Caco-2 (cell line): ENCODE measurements at regions not wholly inside any gene's neighbourhood (a gene's known extent, or its start where the extent isn't known, plus 50 kb on each side); places are given as distances from the start of the nearest gene placed in this dataset.

Experiments used
- BruUV-seq: library from RNA; stranded (reverse); fragments of 400-500 nt; replicated peaks from 2 replicates; lab custom pipeline; 2021; lab: Mats Ljungman, UMichigan
- CTCF ChIA-PET: fragments of 300-600 bp; sonication (Branson Sonifier 250); formaldehyde crosslinking; loops from one replicate; lab custom pipeline; 2022; ENCODE audit warnings: antibody characterized with exemption; lab: Charles Lee
- POLR2A ChIA-PET: fragments of 300-600 bp; sonication (Branson Sonifier 250); formaldehyde crosslinking; loops from one replicate; lab custom pipeline; 2022; ENCODE audit warnings: antibody characterized with exemption; lab: Charles Lee
- DNase-seq, 2 experiments: peaks; one replicate each; pipeline versions ENCODE4 v3.0.0 to v3.0.0-alpha.2; 2020 to 2022
- H3K27me3 ChIP-seq: replicated peaks from 2 replicates; pipeline ENCODE4 v1.6.0; 2011; ENCODE audit warnings: low read length; ENCODE audit not compliant: control insufficient read depth, insufficient read depth
- H3K36me3 ChIP-seq: 2 replicates; pipeline ENCODE4 v1.5.1; 2011; ENCODE audit warnings: low read length; ENCODE audit not compliant: control insufficient read depth, insufficient read depth
- H3K4me1 ChIP-seq: fragments of 250-450 bp; sonication (Bioruptor Pico); 2 replicates; pipeline ENCODE4 v1.5.1; 2020; ENCODE audit warnings: mild to moderate bottlenecking
- H3K4me3 ChIP-seq: 2 replicates; pipeline ENCODE4 v1.5.1; 2011; ENCODE audit warnings: low read depth, mild to moderate bottlenecking, control low read depth, low read length
- H3K9me3 ChIP-seq: fragments of 250-450 bp; sonication (Bioruptor Pico); 2 replicates; pipeline ENCODE4 v1.5.1; 2020; ENCODE audit warnings: mild to moderate bottlenecking, moderate library complexity
- H3K27ac Mint-ChIP-seq: one replicate; pipeline ENCODE4 v1.8.0; 2022; ENCODE audit warnings: mixed read lengths; ENCODE audit not compliant: unreplicated experiment
- H3K27me3 Mint-ChIP-seq: one replicate; pipeline ENCODE4 v1.8.0; 2022; ENCODE audit warnings: mixed read lengths; ENCODE audit not compliant: insufficient read depth, unreplicated experiment
- H3K36me3 Mint-ChIP-seq: one replicate; pipeline ENCODE4 v1.8.0; 2022; ENCODE audit warnings: mild to moderate bottlenecking, mixed read lengths; ENCODE audit not compliant: insufficient read depth, unreplicated experiment
- H3K4me1 Mint-ChIP-seq: one replicate; pipeline ENCODE4 v1.8.0; 2022; ENCODE audit warnings: low read depth, mixed read lengths; ENCODE audit not compliant: unreplicated experiment
- H3K4me3 Mint-ChIP-seq: one replicate; pipeline ENCODE4 v1.8.0; 2022; ENCODE audit warnings: mild to moderate bottlenecking, moderate library complexity, mixed read lengths; ENCODE audit not compliant: unreplicated experiment
- H3K9me3 Mint-ChIP-seq: one replicate; pipeline ENCODE4 v1.8.0; 2022; ENCODE audit warnings: mixed read lengths; ENCODE audit not compliant: unreplicated experiment
- CTCF ChIP-seq, 2 experiments: fragments of 200-600 bp in 1 of 2; IDR thresholded peaks; 1 replicate in 1 of 2; 2 replicates in 1 of 2; pipeline versions ENCODE4 v1.5.1 to v1.8.0; 2011 to 2022; ENCODE audit warnings: antibody characterized with exemption in 1 of 2, control low read depth in 1 of 2, inconsistent platforms in 1 of 2, low read depth in 1 of 2, low read length in 1 of 2, mild to moderate bottlenecking in 1 of 2, moderate library complexity in 1 of 2; ENCODE audit not compliant: insufficient read depth in 1 of 2, severe bottlenecking in 1 of 2, unreplicated experiment in 1 of 2
- intact Hi-C: fragments of 100-400 bp; cut with micrococcal nuclease; formaldehyde crosslinking; loops from one replicate; pipeline ENCODE4 v1.10.0; 2022; ENCODE audit not compliant: unreplicated experiment

GRCh38 chr2:163407296-163407695 lies 328.5 kb downstream of the FIGN start:
- H3K9me3 Mint-ChIP-seq = no peaks in the 10 kb centered on the region
- no peaks in the 10 kb centered on the region for H3K36me3 Mint-ChIP-seq
- H3K27me3 Mint-ChIP-seq = no peaks in the 10 kb centered on the region
- no peak overlapping the region for H3K4me3 Mint-ChIP-seq
- no peak for TF ChIP-seq CTCF (IDR thresholded peaks at IDR 0.05; ENCODE audit: insufficient read depth in 1 of 2, low read depth in 1 of 2, low read length in 1 of 2, severe bottlenecking in 1 of 2, unreplicated experiment in 1 of 2)
- Histone ChIP-seq H3K4me1 (peaks cover 11% of the 10 kb centered on the region), H3K27me3 (no peaks in the 10 kb centered on the region), H3K9me3 (no peaks in the 10 kb centered on the region), H3K36me3 (no peaks in the 10 kb centered on the region), H3K4me3 (no peak overlapping the region)
- no peak for DNase-seq
- ChIA-PET CTCF (no interaction called here), POLR2A (no interaction called here)
- intact Hi-C loops = no loop called here
- BruUV-seq = no TSS peak
- H3K27ac Mint-ChIP-seq = no peak overlapping the region
- peaks cover 6% of the 10 kb centered on the region for H3K4me1 Mint-ChIP-seq

DNA sequence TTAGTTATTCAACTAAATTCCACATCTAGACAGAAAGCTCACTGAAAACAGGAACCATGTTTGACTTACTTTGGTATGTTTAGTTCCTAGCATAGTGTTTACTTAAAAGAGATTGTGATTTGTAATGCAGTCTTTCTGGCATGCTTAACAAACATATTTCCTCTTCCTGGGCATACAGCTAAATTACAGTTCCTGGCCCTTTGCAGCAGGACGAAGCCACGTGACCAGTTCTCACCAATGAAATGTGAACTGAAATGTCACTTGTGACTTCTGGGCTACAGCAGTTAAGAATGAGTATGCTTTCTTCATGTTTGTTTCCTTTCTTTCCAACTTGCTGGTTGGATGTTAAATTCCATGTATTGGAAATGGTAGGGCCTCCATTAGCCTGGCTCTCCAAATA lies 330.5 kb downstream of the FIGN start:
- TF ChIP-seq CTCF (IDR thresholded peaks at IDR 0.05; ENCODE audit: insufficient read depth in 1 of 2, low read depth in 1 of 2, low read length in 1 of 2, severe bottlenecking in 1 of 2, unreplicated experiment in 1 of 2) = no peak
- CTCF ChIA-PET = no interaction called here
- no TSS peak for BruUV-seq

DNA sequence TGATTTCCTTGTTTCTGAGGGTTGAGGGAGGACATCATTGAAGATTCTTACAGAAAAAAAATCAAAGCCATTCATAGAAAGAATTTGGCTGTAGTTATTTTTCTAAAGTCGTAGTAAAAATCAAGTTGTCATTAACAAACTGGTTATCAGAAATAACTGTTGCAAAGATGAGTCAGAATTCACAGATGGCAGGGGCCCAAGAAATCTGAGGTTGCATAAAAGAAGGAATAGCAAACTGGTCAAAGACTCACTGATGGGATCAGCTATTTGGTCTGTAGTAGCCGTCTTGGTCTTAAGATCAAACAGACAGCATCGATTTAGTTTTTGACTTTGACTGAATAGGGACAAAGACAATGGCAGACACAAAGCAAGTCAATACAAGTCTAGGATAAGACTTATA lies 334.3 kb downstream of the FIGN start:
- Histone ChIP-seq H3K27me3 (no peaks in the 10 kb centered on the region), H3K36me3 (no peaks in the 10 kb centered on the region), H3K4me3 (no peak overlapping the region), H3K9me3 (no peaks in the 10 kb centered on the region), H3K4me1 (peaks cover 11% of the 10 kb centered on the region)
- no peak for DNase-seq
- ChIA-PET POLR2A (no interaction called here), CTCF (no interaction called here)
- Mint-ChIP-seq H3K9me3 (no peaks in the 10 kb centered on the region), H3K4me3 (no peak overlapping the region), H3K27ac (no peak overlapping the region), H3K4me1 (no peaks in the 10 kb centered on the region), H3K36me3 (no peaks in the 10 kb centered on the region), H3K27me3 (peaks cover 2% of the 10 kb centered on the region)
- no TSS peak for BruUV-seq
- intact Hi-C loops = no loop called here
- no peak for TF ChIP-seq CTCF (IDR thresholded peaks at IDR 0.05; ENCODE audit: insufficient read depth in 1 of 2, low read depth in 1 of 2, low read length in 1 of 2, severe bottlenecking in 1 of 2, unreplicated experiment in 1 of 2)

More for the DNA sequence above, 330.5 kb downstream of the FIGN start:
- no peaks in the 10 kb centered on the region for H3K36me3 ChIP-seq
- POLR2A ChIA-PET = no interaction called here
- Mint-ChIP-seq H3K4me1 (peaks cover 6% of the 10 kb centered on the region), H3K27me3 (no peaks in the 10 kb centered on the region), H3K9me3 (no peaks in the 10 kb centered on the region), H3K27ac (no peak overlapping the region), H3K4me3 (no peak overlapping the region), H3K36me3 (no peaks in the 10 kb centered on the region)
- intact Hi-C loops = no loop called here
- DNase-seq = no peak
- H3K9me3 ChIP-seq = no peaks in the 10 kb centered on the region
- H3K27me3 ChIP-seq = no peaks in the 10 kb centered on the region
- H3K4me1 ChIP-seq = peaks cover 11% of the 10 kb centered on the region
- H3K4me3 ChIP-seq = no peak overlapping the region
